GM21528 (cell line): ENCODE measurements at regions not wholly inside any gene's neighbourhood (a gene's known extent, or its start where the extent isn't known, plus 50 kb on each side); places are given as distances from the start of the nearest gene placed in this dataset.

Source experiments
- ATAC-seq: cut with Tn5 transposase; IDR thresholded peaks from one replicate; pipeline ENCODE4 v1.9.1; 2021; ENCODE audit warnings: mild to moderate bottlenecking, moderate library complexity; ENCODE audit not compliant: unreplicated experiment, low FRiP score

DNA sequence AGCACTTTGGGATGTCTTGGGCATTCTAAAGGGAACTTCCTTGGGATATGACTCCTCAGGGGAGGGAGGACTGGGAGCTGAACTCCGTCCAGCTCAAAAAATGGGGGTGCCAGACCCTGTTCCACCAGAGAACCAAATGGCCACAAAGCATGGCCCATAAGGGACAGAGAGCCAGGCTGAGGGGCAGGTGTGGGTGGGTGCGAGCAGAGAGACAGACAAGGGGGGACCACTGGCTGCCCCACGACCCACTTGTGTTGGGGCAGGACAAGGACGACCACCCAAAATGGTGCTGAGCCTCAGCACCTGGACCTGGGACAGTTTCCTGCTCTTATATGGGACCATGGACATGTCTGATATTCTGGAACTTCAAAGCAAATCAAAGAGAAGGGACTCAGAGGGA is 148.2 kb upstream of the MLN start:
- no peak for ATAC-seq

DNA sequence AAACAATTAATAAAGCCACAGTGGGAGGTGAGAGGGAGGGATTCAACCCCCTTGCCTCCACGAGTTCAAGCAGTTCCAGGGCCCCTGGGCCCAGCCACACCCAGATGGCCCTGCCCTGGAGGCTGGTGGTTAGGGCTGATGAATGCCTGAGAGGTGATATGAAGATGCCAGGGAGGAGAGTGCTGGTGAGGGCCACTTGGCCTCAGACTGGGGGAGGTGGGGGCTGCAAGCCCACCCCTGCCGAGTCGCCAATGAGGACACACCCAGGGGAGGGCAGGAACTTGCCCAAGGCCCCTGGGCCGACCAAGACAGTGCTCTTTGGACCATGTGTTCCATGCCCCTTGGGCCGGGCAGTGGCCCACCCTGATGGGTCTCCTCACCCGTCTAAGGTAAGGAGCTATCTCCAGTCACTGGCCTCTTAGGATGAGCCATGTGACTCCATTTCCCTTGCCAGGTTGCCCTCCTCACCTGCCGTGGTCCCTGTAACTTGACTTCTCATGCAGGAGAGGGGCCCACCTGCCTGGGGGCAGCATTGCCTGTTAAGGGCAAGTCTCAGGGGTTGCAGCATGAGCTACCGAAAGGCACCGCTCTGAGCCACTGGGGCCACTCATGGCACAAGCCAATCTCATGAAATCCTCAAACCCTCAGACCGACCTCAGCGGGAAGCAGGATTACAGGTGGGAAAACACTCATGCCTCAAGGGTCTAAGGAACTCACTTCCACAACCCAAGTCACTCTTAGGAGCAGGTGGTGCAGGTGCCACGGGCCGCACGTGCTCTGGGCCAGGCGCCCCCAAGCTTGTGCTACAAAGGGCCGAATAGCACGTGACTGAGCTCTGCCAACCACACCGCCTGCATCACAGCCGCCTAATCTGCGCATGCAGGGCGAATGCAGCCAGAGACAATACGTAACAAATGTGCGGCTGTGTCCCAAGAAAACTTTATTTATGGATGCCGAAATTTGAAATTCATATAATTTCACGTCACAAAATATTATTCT is 147.4 kb upstream of the MLN start:
- no peak for ATAC-seq

DNA sequence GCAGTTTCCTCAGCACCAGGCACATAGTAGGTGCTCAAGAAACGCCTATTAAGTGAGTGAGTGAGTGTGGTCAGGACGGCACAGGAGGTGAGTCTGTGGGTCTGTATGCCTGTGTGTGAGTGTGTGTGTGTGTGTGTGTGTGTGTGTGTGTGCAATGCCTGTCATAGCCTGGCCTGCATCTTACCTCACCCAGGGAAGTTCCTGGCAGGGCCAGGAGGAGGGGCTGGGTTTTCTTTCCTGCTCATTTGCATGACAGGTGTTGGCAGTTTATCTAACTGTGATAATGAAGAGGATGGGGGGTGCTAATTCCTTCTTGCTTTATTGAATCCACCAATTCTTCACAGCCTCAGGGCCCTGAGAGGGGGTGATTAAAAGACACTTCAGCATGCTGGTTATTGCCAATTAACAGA is 146.7 kb upstream of the MLN start:
- ATAC-seq = no peak

DNA sequence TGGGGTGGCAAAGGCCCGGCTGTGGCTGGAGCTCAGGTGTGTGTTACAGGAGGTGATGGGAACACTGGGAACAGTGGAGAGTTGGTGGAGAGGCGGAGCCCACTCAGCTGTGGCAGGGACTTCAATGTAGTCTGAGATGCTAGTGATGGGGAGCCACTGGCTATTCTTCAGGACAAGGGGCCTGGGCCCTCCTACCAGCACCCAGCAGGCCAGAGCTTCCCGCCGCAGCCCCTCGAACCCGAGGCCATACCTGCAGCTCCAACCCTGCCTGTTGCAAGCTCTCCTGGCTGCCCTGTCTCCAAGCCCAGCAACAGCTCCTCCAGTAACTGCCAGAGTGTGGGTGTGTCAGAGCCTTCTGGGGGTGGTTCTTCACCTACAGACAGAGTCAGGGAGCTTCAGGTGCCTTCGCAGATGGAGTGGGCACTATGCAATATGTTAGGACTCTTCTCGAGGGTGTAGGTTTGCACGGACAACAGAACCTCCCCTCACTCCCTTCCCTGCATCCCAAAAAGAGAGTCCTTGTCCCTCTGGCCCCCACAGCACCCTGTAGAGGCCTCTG is 146.2 kb upstream of the MLN start:
- ATAC-seq = no peak

DNA sequence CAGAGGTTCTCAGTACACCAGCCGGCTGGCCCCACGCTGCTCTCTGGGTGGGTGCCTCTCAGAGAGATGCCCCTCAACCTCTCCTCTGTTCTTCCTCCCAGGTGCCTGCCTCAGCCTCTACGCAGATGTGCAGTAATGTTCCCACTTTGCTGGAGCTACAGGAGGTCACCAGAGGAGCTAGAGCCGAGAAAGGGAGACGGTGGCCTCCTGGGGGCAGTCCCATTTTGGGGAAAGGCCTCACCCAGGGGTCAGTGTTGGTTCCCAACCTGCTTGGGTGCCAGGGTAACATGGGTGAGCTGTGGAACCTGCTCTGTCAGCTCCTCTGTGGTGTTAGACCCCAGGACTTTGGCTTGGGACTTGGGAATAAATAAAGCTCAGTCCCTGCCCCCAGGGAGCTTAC is 145.3 kb upstream of the MLN start:
- no peak for ATAC-seq

GRCh38 chr6:33947916-33948594 is 144.3 kb upstream of the MLN start:
- no peak for ATAC-seq

GRCh38 chr6:33947047-33947446 is 143.2 kb upstream of the MLN start:
- ATAC-seq = no peak

DNA sequence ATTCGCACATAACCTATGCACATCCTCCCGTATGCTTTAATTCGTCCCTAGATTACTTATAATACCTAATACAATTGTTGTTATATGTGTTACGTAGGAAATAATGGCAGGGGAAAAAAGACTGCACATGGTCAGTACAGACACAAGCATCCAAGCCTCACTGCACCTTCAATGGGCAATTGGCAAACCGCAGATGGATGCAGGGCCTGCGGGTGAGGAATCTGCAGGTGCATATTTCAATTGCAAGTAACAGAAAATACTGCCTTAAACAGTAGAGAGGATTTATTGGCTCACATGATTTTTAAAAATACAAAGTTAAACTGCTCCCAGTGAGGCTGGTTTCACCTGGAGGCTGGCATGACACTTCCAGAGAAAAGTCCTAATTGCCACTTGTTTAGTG is 142.1 kb upstream of the MLN start:
- no peak for ATAC-seq

DNA sequence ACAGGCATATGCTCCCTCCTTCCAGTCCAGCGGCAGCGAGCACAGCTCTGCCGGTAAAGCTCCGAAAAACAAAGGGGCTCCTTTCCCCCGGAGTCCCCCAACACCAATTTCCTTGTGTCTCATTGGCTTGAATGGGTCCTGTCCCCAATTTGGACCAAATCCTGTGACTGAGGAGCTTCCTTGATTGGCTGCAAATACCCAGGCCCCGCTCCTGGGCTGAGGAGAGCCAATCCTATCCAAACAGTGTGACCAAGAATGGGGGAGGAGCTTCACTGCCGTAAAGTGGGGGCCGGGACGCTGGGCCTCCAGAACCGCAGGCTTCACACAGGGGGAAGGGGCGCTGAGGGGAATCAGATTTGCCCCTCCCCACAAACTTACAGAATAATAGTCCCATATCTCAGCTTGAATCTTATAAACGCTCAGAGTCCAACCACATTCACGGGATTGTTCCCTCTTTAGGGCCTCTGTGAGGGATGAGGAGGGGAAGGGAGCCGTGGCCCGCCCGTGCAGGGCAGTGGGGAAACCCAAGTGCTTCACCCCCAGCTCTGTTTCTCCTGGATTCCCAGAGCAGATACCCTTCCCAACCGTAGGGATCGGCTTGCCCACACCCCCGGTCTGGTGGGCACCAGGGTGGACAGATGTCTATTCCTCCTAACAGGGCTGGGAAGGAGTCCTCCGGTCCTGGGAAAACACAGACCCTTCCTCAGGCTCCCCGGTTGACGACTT is 141.0 kb upstream of the MLN start:
- no peak for ATAC-seq

- no peak for ATAC-seq
Observed at GRCh38 chr6:33936886-33937285, 133.1 kb upstream of the MLN start.

- no peak for ATAC-seq
Observed at GRCh38 chr6:33935439-33936080, 131.8 kb upstream of the MLN start.

GRCh38 chr6:33934731-33935270 is 131.0 kb upstream of the MLN start:
- no peak for ATAC-seq

DNA sequence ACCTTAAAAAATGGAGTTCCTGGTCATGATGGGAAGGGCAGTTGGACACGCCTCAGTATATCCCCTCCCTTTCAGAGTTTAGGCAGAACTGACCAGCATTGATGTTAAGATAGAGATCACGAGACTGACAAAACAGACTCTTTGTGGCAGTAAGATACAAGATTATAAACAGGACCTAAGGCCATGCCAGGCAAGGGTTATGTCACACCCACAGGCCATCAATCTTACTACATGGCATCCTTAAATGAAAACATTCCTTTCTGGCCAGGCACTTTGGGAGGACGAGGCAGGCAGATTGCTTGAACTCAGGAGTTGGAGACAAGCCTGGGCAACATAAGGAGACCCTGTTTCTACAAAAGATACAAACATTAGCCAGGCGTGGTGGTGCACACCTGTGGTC is 129.3 kb upstream of the MLN start:
- ATAC-seq = no peak

- no peak for ATAC-seq
Observed at GRCh38 chr6:33931799-33932198, 128.0 kb upstream of the MLN start.

- no peak for ATAC-seq
Observed at GRCh38 chr6:33929575-33930288, 125.9 kb upstream of the MLN start.

- ATAC-seq = no peak
Observed at GRCh38 chr6:33927616-33928015, 123.8 kb upstream of the MLN start.

DNA sequence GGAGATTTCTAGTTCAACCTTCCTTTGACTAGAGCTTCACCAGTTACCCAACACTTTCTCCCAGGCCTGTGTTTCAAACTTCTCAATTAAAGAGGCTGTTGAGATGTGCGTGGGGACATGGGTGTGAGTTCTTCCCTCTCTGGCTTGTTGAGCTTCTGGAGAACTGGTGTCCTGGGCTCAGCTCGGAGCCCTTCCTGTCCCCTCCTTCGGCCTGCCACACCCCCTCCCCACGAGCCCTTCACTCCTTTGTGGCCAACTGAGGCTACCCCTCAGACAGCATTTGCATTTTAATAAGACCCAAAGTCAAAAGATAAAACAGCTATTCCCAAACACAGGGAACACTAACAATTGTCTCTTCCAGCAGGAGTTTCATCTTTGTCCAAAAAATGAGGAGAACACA is 123.3 kb upstream of the MLN start:
- no peak for ATAC-seq

DNA sequence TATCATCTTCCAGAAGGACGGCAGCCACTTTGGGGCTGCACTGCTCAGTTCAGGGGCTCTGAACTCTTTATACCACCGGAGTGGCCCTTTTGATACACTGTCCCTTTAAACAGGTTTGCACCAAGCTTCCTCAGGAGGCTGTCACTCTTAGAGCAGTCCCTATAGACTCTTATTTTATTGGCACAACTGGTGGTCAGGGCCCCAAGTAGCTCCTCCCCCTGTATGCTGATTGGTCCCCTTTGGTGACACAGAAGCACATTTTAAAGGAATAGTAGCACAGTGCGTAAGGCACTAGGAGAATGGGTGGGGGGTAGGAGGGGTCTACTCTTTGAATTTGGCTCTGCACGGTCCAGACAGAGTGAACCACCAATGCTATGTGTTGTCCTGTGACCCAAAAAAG is 122.6 kb upstream of the MLN start:
- no peak for ATAC-seq

GRCh38 chr6:33925936-33926335 is 122.1 kb upstream of the MLN start:
- ATAC-seq = no peak
